ENCODE measurements at regions not wholly inside any gene's neighbourhood (a gene's known extent, or its start where the extent isn't known, plus 50 kb on each side); places are given as distances from the start of the nearest gene placed in this dataset.

DNA sequence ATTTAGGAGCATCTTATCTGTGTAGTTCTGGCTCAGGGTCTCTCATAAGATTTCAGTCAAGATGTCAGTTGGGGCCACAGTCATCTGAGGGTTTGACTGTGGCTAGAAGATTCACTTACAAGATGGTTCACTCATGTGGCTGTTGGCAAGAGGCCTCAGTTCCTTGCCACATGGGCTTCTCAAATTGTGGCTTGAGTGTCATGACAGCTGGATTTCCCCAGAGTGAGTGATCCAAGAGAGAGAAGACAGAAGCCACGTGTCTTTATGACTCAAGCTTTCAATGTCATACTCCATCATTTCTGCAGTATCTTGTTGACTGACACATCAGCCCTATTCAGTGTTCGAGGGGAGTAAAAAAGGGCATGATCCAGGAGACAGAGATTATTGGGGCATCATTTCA lies 131.3 kb upstream of the AP1S2 start:
- no peak for DNase-seq

- no peak for DNase-seq
Measured at GRCh38 chrX:15983034-15983433, 128.4 kb upstream of the AP1S2 start.

DNA sequence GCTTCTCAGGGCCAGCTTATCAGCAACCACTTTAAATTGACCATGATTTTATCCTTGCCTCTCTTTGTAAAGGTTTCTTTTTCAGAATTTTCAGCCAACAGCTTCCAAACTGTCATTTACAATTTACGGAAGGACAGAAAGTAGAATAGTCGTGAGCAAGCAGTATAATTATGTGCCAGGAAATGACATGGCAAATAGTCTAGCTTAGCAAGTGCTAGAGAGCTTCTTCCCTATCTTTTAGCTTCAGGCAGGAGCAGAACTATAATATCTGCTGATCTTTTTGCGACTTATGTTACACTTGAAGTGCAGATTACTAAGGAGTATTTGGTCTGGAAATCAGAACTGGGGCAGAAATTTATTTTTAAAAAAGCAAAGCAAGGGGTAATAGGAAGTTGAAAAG lies 123.0 kb upstream of the AP1S2 start:
- DNase-seq = no peak

- DNase-seq = no peak
Measured at GRCh38 chrX:15976396-15976795, 121.8 kb upstream of the AP1S2 start.

GRCh38 chrX:15973946-15974345 lies 119.3 kb upstream of the AP1S2 start:
- no peak for DNase-seq

GRCh38 chrX:15973299-15973698 lies 118.7 kb upstream of the AP1S2 start:
- peak in 37 of 58 donors; percentile 0 to 54 (median 5) for DNase-seq

GRCh38 chrX:15971696-15972095 lies 117.1 kb upstream of the AP1S2 start:
- no peak for DNase-seq

GRCh38 chrX:15963858-15964257 lies 109.2 kb upstream of the AP1S2 start:
- no peak for DNase-seq

DNA sequence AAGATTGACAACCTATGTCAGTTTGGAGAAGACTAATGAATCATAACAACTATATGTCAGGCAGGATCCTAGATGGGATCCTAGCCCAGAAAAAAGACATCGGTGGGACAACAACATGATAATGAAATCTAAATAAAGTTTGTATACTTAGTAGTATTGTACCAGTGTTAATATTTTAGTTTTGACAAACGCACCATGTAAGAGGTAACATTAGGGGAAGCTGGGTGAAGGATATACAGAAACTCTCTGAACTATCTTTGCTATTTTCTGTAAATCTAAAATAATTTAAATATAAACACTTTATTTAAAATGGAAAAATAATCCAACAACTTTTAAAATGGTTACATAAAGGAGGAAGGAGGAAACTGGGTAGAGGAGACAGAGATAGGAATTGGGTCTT lies 105.6 kb upstream of the AP1S2 start:
- DNase-seq = no peak

DNA sequence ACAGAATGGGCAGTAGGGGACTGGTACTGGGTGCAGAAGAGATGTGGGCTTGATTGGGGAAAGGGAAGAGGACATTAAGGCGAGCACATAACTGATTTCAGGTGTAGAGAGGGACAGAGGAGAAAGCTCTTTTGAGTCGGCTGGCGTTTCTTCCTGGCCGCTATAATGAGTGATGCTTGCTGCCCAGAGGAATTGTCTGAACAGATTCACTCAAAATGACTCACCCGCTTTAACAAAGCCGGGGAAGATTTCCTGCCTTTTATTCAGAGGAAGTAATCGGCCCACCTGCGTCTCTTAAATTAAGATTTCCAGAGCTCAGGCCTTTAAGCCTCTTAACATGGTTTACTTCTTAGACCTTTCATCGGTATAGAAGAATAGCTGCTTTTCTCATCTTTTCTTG lies 102.1 kb upstream of the AP1S2 start:
- no peak for DNase-seq

GRCh38 chrX:15953801-15954200 lies 99.2 kb upstream of the AP1S2 start:
- DNase-seq = no peak

GRCh38 chrX:15952212-15952611 lies 97.6 kb upstream of the AP1S2 start:
- no peak for DNase-seq

DNA sequence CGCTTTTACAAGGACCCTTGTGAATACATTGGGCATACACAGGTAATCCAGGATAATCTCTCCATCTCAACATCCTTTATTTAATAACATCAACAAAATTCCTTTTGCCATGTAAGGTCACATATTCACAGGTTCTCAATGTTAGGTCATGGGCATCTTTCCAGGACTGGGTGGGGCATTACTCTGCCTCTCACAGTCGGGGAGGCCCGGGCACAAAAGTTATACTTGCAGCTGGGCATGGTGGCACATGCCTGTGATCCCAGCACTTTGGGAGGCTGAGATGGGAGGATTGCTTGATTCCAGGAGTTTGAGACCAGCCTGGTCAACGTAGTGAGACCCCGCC lies 93.7 kb upstream of the AP1S2 start:
- DNase-seq = no peak

- no peak for DNase-seq
Measured at GRCh38 chrX:15947648-15948317, 93.2 kb upstream of the AP1S2 start.

GRCh38 chrX:15946783-15947580 lies 92.4 kb upstream of the AP1S2 start:
- DNase-seq = no peak

GRCh38 chrX:15943391-15943790 lies 88.8 kb upstream of the AP1S2 start:
- no peak for DNase-seq

DNA sequence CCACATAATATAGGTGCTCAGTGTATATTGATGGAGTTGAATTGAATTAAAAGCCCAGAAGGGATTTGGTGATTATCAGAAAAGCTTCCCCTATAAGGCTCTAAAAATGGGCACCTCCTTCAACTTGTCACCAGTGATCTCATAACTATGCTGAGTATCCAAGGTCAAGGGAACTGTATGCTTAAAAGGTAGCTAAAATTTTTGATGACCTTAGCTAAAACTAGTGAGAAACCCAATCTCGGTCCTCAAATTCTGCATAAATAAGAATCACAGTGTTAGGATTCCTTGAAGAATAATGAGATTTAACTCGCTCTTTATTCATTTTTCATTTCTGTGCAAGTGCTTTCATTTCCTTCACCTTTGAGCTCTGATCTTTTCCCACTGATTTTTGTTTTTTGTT lies 87.7 kb upstream of the AP1S2 start:
- no peak for DNase-seq

GRCh38 chrX:15939737-15940136 lies 85.1 kb upstream of the AP1S2 start:
- no peak for DNase-seq

GRCh38 chrX:15938072-15938471 lies 83.5 kb upstream of the AP1S2 start:
- no peak for DNase-seq

- DNase-seq = no peak
Measured at GRCh38 chrX:15931362-15931761, 76.7 kb upstream of the AP1S2 start.

DNA sequence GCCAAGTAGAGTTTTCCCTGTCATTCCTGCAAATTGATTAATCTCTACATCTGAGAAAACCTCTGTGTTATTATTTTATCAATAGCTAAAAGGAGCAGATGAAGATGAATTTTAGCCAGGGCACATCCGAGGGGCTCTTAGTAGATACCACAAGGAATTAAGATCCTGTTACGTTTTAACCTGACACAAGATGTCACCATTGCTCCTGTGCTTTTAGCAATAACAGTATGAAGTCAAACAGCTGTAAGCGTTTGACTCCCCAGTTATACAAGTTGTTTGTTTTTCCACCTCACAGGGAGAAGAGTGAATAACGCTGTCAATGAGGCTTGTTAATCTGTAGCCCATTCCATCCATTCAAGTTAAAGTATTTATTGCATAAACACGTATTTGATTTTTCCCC lies 76.0 kb upstream of the AP1S2 start:
- no peak for DNase-seq

DNA sequence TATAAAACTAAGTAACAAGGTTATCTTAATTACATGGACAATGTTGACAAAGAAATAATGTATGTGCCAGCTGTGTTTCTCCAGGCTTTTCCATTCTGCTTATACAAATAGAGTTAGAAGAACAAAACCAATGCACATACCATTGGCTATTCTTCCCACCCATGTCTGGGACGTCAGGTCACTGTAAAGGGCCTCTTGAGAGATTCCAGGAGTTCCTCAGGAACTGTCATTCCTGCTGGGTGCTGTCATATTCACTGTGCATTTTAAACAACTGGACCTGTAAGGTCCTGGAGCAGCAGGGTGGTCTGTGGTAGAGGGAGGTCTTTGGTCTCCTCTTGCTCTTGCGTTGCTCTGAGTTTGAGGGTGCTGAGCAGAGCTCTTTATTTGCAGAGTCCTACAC lies 74.6 kb upstream of the AP1S2 start:
- no peak for DNase-seq

- no peak for DNase-seq
Measured at GRCh38 chrX:15926622-15927021, 72.0 kb upstream of the AP1S2 start.

Measured in anterior cingulate cortex (tissue), 58 donors.